SK-N-SH (cell line): ENCODE measurements at regions not wholly inside any gene's neighbourhood (a gene's known extent, or its start where the extent isn't known, plus 50 kb on each side); places are given as distances from the start of the nearest gene placed in this dataset.
A peak's percentile ranks its signal among the peaks of the same experiment; 100 is the strongest.

Experiments
- CTCF ChIA-PET: fragments of 300-600, 350-600 bp; formaldehyde crosslinking; extraction: SDS; loops from one replicate; lab custom pipeline; 2021; lab: Yijun Ruan, JAX
- POLR2A ChIA-PET: fragments of 350-600 bp; sonication (Branson Sonifier 250); formaldehyde crosslinking; extraction: SDS; loops from one replicate; lab custom pipeline; 2020; ENCODE audit warnings: antibody characterized with exemption, inconsistent platforms; lab: Yijun Ruan, JAX
- DNase-seq: peaks from one replicate; pipeline ENCODE4 v3.0.0; 2012
- H2AFZ ChIP-seq: fragments of 200-600 bp; sonication (generic); 2 replicates; pipeline ENCODE4 v1.8.1; 2016; ENCODE audit warnings: antibody characterized with exemption, mild to moderate bottlenecking, low read depth
- H3F3A ChIP-seq: fragments of 200-600 bp; sonication (generic); replicated peaks from 2 replicates; pipeline ENCODE3; 2016; ENCODE audit warnings: antibody characterized with exemption, mild to moderate bottlenecking; ENCODE audit not compliant: insufficient read depth
- H3K27ac ChIP-seq, 2 experiments: fragments of 200-500 bp in 1 of 2; fragments of 200-600 bp in 1 of 2; sonication (Bioruptor generic) in 1 of 2; sonication (generic), shearing (Covaris generic) in 1 of 2; 2 replicates each; pipeline versions ENCODE4 v1.5.1 to v1.6.1; 2014 to 2016; ENCODE audit warnings: low read depth in 2 of 2, inconsistent platforms in 1 of 2, low read length in 1 of 2, mild to moderate bottlenecking in 1 of 2, mixed read lengths in 1 of 2
- H3K27me3 ChIP-seq: fragments of 200-600 bp; sonication (generic), shearing (Covaris generic); 2 replicates; pipeline ENCODE4 v1.6.1; 2016; ENCODE audit warnings: mixed run types; ENCODE audit not compliant: insufficient read depth
- H3K36me3 ChIP-seq, 2 experiments: fragments of 200-500 bp in 1 of 2; fragments of 200-600 bp in 1 of 2; sonication (Bioruptor generic) in 1 of 2; sonication (generic) in 1 of 2; replicated peaks in 1 of 2; 2 replicates each; pipeline versions ENCODE3 to v1.5.1; 2014 to 2016; ENCODE audit warnings: low read length in 1 of 2, mild to moderate bottlenecking in 1 of 2; ENCODE audit not compliant: insufficient read depth in 2 of 2, control insufficient read depth in 1 of 2
- H3K4me1 ChIP-seq, 2 experiments: fragments of 200-500 bp in 1 of 2; fragments of 200-600 bp in 1 of 2; sonication (Bioruptor generic) in 1 of 2; sonication (generic), shearing (Covaris generic) in 1 of 2; 2 replicates each; pipeline versions ENCODE4 v1.5.1 to v1.6.1; 2014 to 2016; ENCODE audit warnings: low read depth in 1 of 2, low read length in 1 of 2, mixed run types in 1 of 2; ENCODE audit not compliant: insufficient read depth in 2 of 2, control insufficient read depth in 1 of 2
- H3K4me2 ChIP-seq: fragments of 200-600 bp; sonication (generic), shearing (Covaris generic); 2 replicates; pipeline ENCODE4 v1.6.1; 2017; ENCODE audit warnings: mixed run types
- H3K4me3 ChIP-seq, 2 experiments: fragments of 200-500 bp in 1 of 2; fragments of 200-600 bp in 1 of 2; sonication (Bioruptor generic) in 1 of 2; sonication (generic), shearing (Covaris generic) in 1 of 2; 2 replicates each; pipeline versions ENCODE4 v1.5.1 to v1.8.1; 2014 to 2016; ENCODE audit warnings: low read depth in 2 of 2, inconsistent platforms in 1 of 2, low read length in 1 of 2, mild to moderate bottlenecking in 1 of 2, mixed read lengths in 1 of 2, moderate library complexity in 1 of 2
- H3K79me2 ChIP-seq: fragments of 200-600 bp; sonication (generic); 2 replicates; pipeline ENCODE4 v1.8.1; 2017; ENCODE audit warnings: mild to moderate bottlenecking; ENCODE audit not compliant: insufficient read depth
- H3K9ac ChIP-seq: fragments of 200-600 bp; sonication (generic); 2 replicates; pipeline ENCODE4 v1.6.1; 2017; ENCODE audit warnings: mixed run types
- H3K9me2 ChIP-seq: fragments of 200-600 bp; sonication (generic); 2 replicates; pipeline ENCODE4 v1.6.1; 2017; ENCODE audit warnings: mixed run types
- H3K9me3 ChIP-seq: fragments of 200-600 bp; sonication (generic); 2 replicates; pipeline ENCODE4 v1.6.1; 2017; ENCODE audit warnings: mixed run types, mild to moderate bottlenecking, moderate library complexity
- H4K20me1 ChIP-seq: fragments of 200-600 bp; sonication (generic); 2 replicates; pipeline ENCODE4 v1.6.1; 2017; ENCODE audit warnings: mild to moderate bottlenecking, mixed run types; ENCODE audit not compliant: insufficient read depth
- CHD2 ChIP-seq: fragments of 150-350 bp; IDR thresholded peaks from 2 replicates; pipeline ENCODE4 v1.6.1; 2018; ENCODE audit warnings: low read length; ENCODE audit not compliant: partially characterized antibody
- CTCF ChIP-seq: fragments of 200-600 bp; sonication (generic); IDR thresholded peaks from 2 replicates; pipeline ENCODE4 v1.6.1; 2017; ENCODE audit warnings: antibody characterized with exemption, mild to moderate bottlenecking, moderate library complexity
- ELF1 ChIP-seq: IDR thresholded peaks from 2 replicates; pipeline ENCODE4 v1.4.0; 2012
- EP300 ChIP-seq, 2 experiments: IDR thresholded peaks; 2 replicates each; pipeline versions ENCODE4 v1.4.0 to v1.6.1; 2012; ENCODE audit warnings: borderline replicate concordance in 1 of 2, low read depth in 1 of 2, low read length in 1 of 2
- FOSL2 ChIP-seq: IDR thresholded peaks from 2 replicates; pipeline ENCODE4 v1.4.0; 2012; ENCODE audit warnings: low read depth, mild to moderate bottlenecking, moderate library complexity, borderline replicate concordance
- FOXM1 ChIP-seq: IDR thresholded peaks from 2 replicates; pipeline ENCODE4 v1.4.0; 2012; ENCODE audit warnings: low read depth, mild to moderate bottlenecking
- GATA2 ChIP-seq: sonication (generic); formaldehyde crosslinking; IDR thresholded peaks from 2 replicates; pipeline ENCODE4 v1.5.0; 2020; ENCODE audit warnings: mild to moderate bottlenecking, missing genetic modification reagents
- IRF3 ChIP-seq: fragments of 150-350 bp; IDR thresholded peaks from 2 replicates; pipeline ENCODE4 v1.6.1; 2016; ENCODE audit warnings: mild to moderate bottlenecking, low read depth, low read length
- JUND ChIP-seq: IDR thresholded peaks from 2 replicates; pipeline ENCODE4 v1.4.0; 2012
- NFIC ChIP-seq: IDR thresholded peaks from 2 replicates; pipeline ENCODE4 v1.4.0; 2012; ENCODE audit warnings: borderline replicate concordance
- RAD21 ChIP-seq: IDR thresholded peaks from 2 replicates; pipeline ENCODE4 v1.6.1; 2012; ENCODE audit warnings: mild to moderate bottlenecking, low read length
- REST ChIP-seq: IDR thresholded peaks from 2 replicates; pipeline ENCODE4 v1.6.1; 2012; ENCODE audit warnings: mild to moderate bottlenecking, low read depth, low read length, moderate library complexity
- TCF12 ChIP-seq: IDR thresholded peaks from 2 replicates; pipeline ENCODE4 v1.4.0; 2012
- USF2 ChIP-seq: fragments of 150-350 bp; IDR thresholded peaks from 2 replicates; pipeline ENCODE4 v1.6.1; 2017; ENCODE audit warnings: antibody characterized with exemption, low read length, low read depth, borderline replicate concordance
- WGBS: methylation state at CpG from one replicate; pipeline ENCODE4 v1.1.6; 2017; ENCODE audit warnings: low lambda C conversion rate; 5-methylcytosine and 5-hydroxymethylcytosine counted together

- Histone ChIP-seq H4K20me1 (peaks cover 27% of the 10 kb centered on the region), H3K79me2 (peaks cover 64% of the 10 kb centered on the region), H3K27me3 (no peaks in the 10 kb centered on the region), H3K9ac (no peak overlapping the region), H3K4me3 (no peak overlapping the region), H2AFZ (no peak overlapping the region), H3K9me3 (no peaks in the 10 kb centered on the region), H3K4me2 (no peak overlapping the region), H3K9me2 (no peaks in the 10 kb centered on the region), H3K27ac (peak overlapping the region in 1 of 2 experiments; percentile 78; a peak in 1 of 4 replicates), H3K36me3 (peaks cover 4 to 26% of the 10 kb centered on the region in 2 experiments), H3K4me1 (peaks cover 7 to 67% of the 10 kb centered on the region in 2 experiments; a peak in 3 of 4 replicates), H3F3A (no peaks in the 10 kb centered on the region)
- ChIA-PET POLR2A (no interaction called here), CTCF (no interaction called here)
- 100% methylated on average over 4 of the region's 15 CpGs for WGBS
- no peak for DNase-seq
- TF ChIP-seq CHD2 = no peak
- no peak for TF ChIP-seq FOXM1
- TF ChIP-seq CTCF = no peak
- TF ChIP-seq ELF1 = no peak
- TF ChIP-seq EP300 (IDR thresholded peaks at IDR 0.05; ENCODE audit: borderline replicate concordance in 1 of 2, low read depth in 1 of 2, low read length in 1 of 2) = no peak
- no peak for TF ChIP-seq FOSL2
- no peak for TF ChIP-seq JUND
- TF ChIP-seq USF2 = no peak
- TF ChIP-seq GATA2 (CRISPR knock-in tag) = no peak
- no peak for TF ChIP-seq NFIC
- no peak for TF ChIP-seq REST
- TF ChIP-seq IRF3 = no peak
- no peak for TF ChIP-seq RAD21
- no peak for TF ChIP-seq TCF12
Measured at GRCh38 chr12:124405592-124405991, 110.7 kb downstream of the RFLNA start.
